Activated naive CD8-positive, alpha-beta T cell (primary cell): ENCODE measurements at regions not wholly inside any gene's neighbourhood (a gene's known extent, or its start where the extent isn't known, plus 50 kb on each side); places are given as distances from the start of the nearest gene placed in this dataset.
A peak's percentile ranks its signal among the peaks of the same experiment; 100 is the strongest.

Experiments used
- H3K27ac Mint-ChIP-seq: one replicate; pipeline ENCODE4 v1.8.0; 2021; ENCODE audit warnings: mixed read lengths
- H3K27me3 Mint-ChIP-seq: one replicate; pipeline ENCODE4 v1.8.0; 2021; ENCODE audit warnings: mixed read lengths
- H3K36me3 Mint-ChIP-seq: one replicate; pipeline ENCODE4 v1.8.0; 2021; ENCODE audit warnings: mixed read lengths
- H3K4me1 Mint-ChIP-seq: one replicate; pipeline ENCODE4 v1.8.0; 2021; ENCODE audit warnings: low read depth, mixed read lengths
- H3K4me3 Mint-ChIP-seq: one replicate; pipeline ENCODE4 v1.8.0; 2021; ENCODE audit warnings: mild to moderate bottlenecking, mixed read lengths
- H3K9me3 Mint-ChIP-seq: one replicate; pipeline ENCODE4 v1.8.0; 2021; ENCODE audit warnings: low read depth, mixed read lengths

GRCh38 chr13:76775088-76775740 lies 111.0 kb downstream of the KCTD12 start:
- H3K9me3 Mint-ChIP-seq: no peaks in the 10 kb centered on the region
- peaks cover 5% of the 10 kb centered on the region for H3K4me1 Mint-ChIP-seq
- H3K4me3 Mint-ChIP-seq: no peak overlapping the region
- peaks cover 1% of the 10 kb centered on the region for H3K27me3 Mint-ChIP-seq
- H3K27ac Mint-ChIP-seq: no peak overlapping the region
- no peaks in the 10 kb centered on the region for H3K36me3 Mint-ChIP-seq

- peaks cover 21% of the 10 kb centered on the region for H3K4me1 Mint-ChIP-seq
- H3K27ac Mint-ChIP-seq: no peak overlapping the region
- H3K9me3 Mint-ChIP-seq: no peaks in the 10 kb centered on the region
- no peaks in the 10 kb centered on the region for H3K27me3 Mint-ChIP-seq
- H3K4me3 Mint-ChIP-seq: no peak overlapping the region
- H3K36me3 Mint-ChIP-seq: no peaks in the 10 kb centered on the region
Measured at GRCh38 chr13:76773448-76774094, 112.6 kb downstream of the KCTD12 start.

GRCh38 chr13:76772241-76772640 lies 114.0 kb downstream of the KCTD12 start:
- H3K27ac Mint-ChIP-seq: no peak overlapping the region
- no peaks in the 10 kb centered on the region for H3K36me3 Mint-ChIP-seq
- H3K4me3 Mint-ChIP-seq: no peak overlapping the region
- peaks cover 30% of the 10 kb centered on the region for H3K4me1 Mint-ChIP-seq
- H3K27me3 Mint-ChIP-seq: no peaks in the 10 kb centered on the region
- H3K9me3 Mint-ChIP-seq: no peaks in the 10 kb centered on the region

- Mint-ChIP-seq H3K4me1 (peaks cover 30% of the 10 kb centered on the region), H3K27ac (no peak overlapping the region), H3K36me3 (no peaks in the 10 kb centered on the region)
Measured at GRCh38 chr13:76769271-76769791, 116.9 kb downstream of the KCTD12 start.

GRCh38 chr13:76768384-76768783 lies 117.8 kb downstream of the KCTD12 start:
- Mint-ChIP-seq H3K9me3 (no peaks in the 10 kb centered on the region), H3K36me3 (no peaks in the 10 kb centered on the region), H3K4me1 (peaks cover 30% of the 10 kb centered on the region), H3K4me3 (no peak overlapping the region), H3K27ac (peak overlapping the region; percentile 12), H3K27me3 (no peaks in the 10 kb centered on the region)

More at GRCh38 chr13:76769271-76769791, 116.9 kb downstream of the KCTD12 start:
- Mint-ChIP-seq H3K27me3 (no peaks in the 10 kb centered on the region), H3K4me3 (peak overlapping the region; percentile 40), H3K9me3 (no peaks in the 10 kb centered on the region)

- peaks cover 22% of the 10 kb centered on the region for H3K4me1 Mint-ChIP-seq
- H3K36me3 Mint-ChIP-seq: no peaks in the 10 kb centered on the region
- no peak overlapping the region for H3K4me3 Mint-ChIP-seq
- H3K9me3 Mint-ChIP-seq: no peaks in the 10 kb centered on the region
- H3K27me3 Mint-ChIP-seq: no peaks in the 10 kb centered on the region
- no peak overlapping the region for H3K27ac Mint-ChIP-seq
Measured at GRCh38 chr13:76764916-76765315, 121.3 kb downstream of the KCTD12 start.

- Mint-ChIP-seq H3K27me3 (no peaks in the 10 kb centered on the region), H3K27ac (no peak overlapping the region), H3K4me1 (peaks cover 18% of the 10 kb centered on the region), H3K36me3 (no peaks in the 10 kb centered on the region), H3K9me3 (no peaks in the 10 kb centered on the region), H3K4me3 (no peak overlapping the region)
Measured at GRCh38 chr13:76764429-76764828, 121.8 kb downstream of the KCTD12 start.

- no peaks in the 10 kb centered on the region for H3K9me3 Mint-ChIP-seq
- H3K36me3 Mint-ChIP-seq: no peaks in the 10 kb centered on the region
- no peak overlapping the region for H3K4me3 Mint-ChIP-seq
- H3K27ac Mint-ChIP-seq: no peak overlapping the region
- H3K4me1 Mint-ChIP-seq: peaks cover 1% of the 10 kb centered on the region
- H3K27me3 Mint-ChIP-seq: no peaks in the 10 kb centered on the region
Measured at GRCh38 chr13:76762721-76763120, 123.5 kb downstream of the KCTD12 start.

- no peaks in the 10 kb centered on the region for H3K4me1 Mint-ChIP-seq
- H3K27ac Mint-ChIP-seq: no peak overlapping the region
- H3K36me3 Mint-ChIP-seq: no peaks in the 10 kb centered on the region
- H3K27me3 Mint-ChIP-seq: peaks cover 1% of the 10 kb centered on the region
- H3K4me3 Mint-ChIP-seq: no peak overlapping the region
- H3K9me3 Mint-ChIP-seq: no peaks in the 10 kb centered on the region
Measured at GRCh38 chr13:76759877-76760276, 126.3 kb downstream of the KCTD12 start.

- H3K36me3 Mint-ChIP-seq: no peaks in the 10 kb centered on the region
- H3K4me3 Mint-ChIP-seq: no peak overlapping the region
- H3K4me1 Mint-ChIP-seq: no peaks in the 10 kb centered on the region
- H3K27me3 Mint-ChIP-seq: peaks cover 1% of the 10 kb centered on the region
- no peaks in the 10 kb centered on the region for H3K9me3 Mint-ChIP-seq
- H3K27ac Mint-ChIP-seq: no peak overlapping the region
Measured at GRCh38 chr13:76758738-76759137, 127.5 kb downstream of the KCTD12 start.

GRCh38 chr13:76758257-76758656 lies 127.9 kb downstream of the KCTD12 start:
- no peaks in the 10 kb centered on the region for H3K9me3 Mint-ChIP-seq
- no peak overlapping the region for H3K27ac Mint-ChIP-seq
- peaks cover 2% of the 10 kb centered on the region for H3K27me3 Mint-ChIP-seq
- H3K4me3 Mint-ChIP-seq: no peak overlapping the region
- H3K4me1 Mint-ChIP-seq: no peaks in the 10 kb centered on the region
- H3K36me3 Mint-ChIP-seq: no peaks in the 10 kb centered on the region

GRCh38 chr13:76756451-76756850 lies 129.8 kb downstream of the KCTD12 start:
- H3K4me3 Mint-ChIP-seq: no peak overlapping the region
- no peaks in the 10 kb centered on the region for H3K9me3 Mint-ChIP-seq
- peaks cover 7% of the 10 kb centered on the region for H3K27me3 Mint-ChIP-seq
- no peaks in the 10 kb centered on the region for H3K4me1 Mint-ChIP-seq
- H3K36me3 Mint-ChIP-seq: no peaks in the 10 kb centered on the region
- H3K27ac Mint-ChIP-seq: no peak overlapping the region

- no peaks in the 10 kb centered on the region for H3K4me1 Mint-ChIP-seq
- H3K27ac Mint-ChIP-seq: no peak overlapping the region
- no peaks in the 10 kb centered on the region for H3K36me3 Mint-ChIP-seq
- no peak overlapping the region for H3K4me3 Mint-ChIP-seq
- H3K9me3 Mint-ChIP-seq: no peaks in the 10 kb centered on the region
- H3K27me3 Mint-ChIP-seq: peaks cover 7% of the 10 kb centered on the region
Measured at GRCh38 chr13:76754414-76754813, 131.8 kb downstream of the KCTD12 start.

- Mint-ChIP-seq H3K27me3 (peaks cover 6% of the 10 kb centered on the region), H3K36me3 (no peaks in the 10 kb centered on the region), H3K9me3 (no peaks in the 10 kb centered on the region), H3K4me3 (no peak overlapping the region), H3K4me1 (no peaks in the 10 kb centered on the region), H3K27ac (no peak overlapping the region)
Measured at GRCh38 chr13:76751278-76751677, 134.9 kb downstream of the KCTD12 start.

- H3K4me1 Mint-ChIP-seq: peaks cover 2% of the 10 kb centered on the region
- no peaks in the 10 kb centered on the region for H3K36me3 Mint-ChIP-seq
- H3K9me3 Mint-ChIP-seq: no peaks in the 10 kb centered on the region
- H3K27ac Mint-ChIP-seq: no peak overlapping the region
- H3K4me3 Mint-ChIP-seq: no peak overlapping the region
- peaks cover 6% of the 10 kb centered on the region for H3K27me3 Mint-ChIP-seq
Measured at GRCh38 chr13:76750126-76750525, 136.1 kb downstream of the KCTD12 start.
